K562 (cell line): ENCODE measurements at regions not wholly inside any gene's neighbourhood (a gene's known extent, or its start where the extent isn't known, plus 50 kb on each side); places are given as distances from the start of the nearest gene placed in this dataset.
"Not testable (repeated sequence)": the region's sequence is repeated elsewhere in the genome, so short reads cannot be mapped to it uniquely, and the experiment has no call there.

Experiments used
- ATAC-seq: fragments of 200-7000 bp; cut with Tn5 transposase; 3 replicates; pipeline ENCODE4 v1.9.1; 2020; ENCODE audit warnings: moderate library complexity
- BruUV-seq: library from RNA; stranded (reverse); fragments of 400-500 nt; replicated peaks from 2 replicates; lab custom pipeline; 2021; lab: Mats Ljungman, UMichigan
- CTCF ChIA-PET: fragments of 300-600 bp; formaldehyde crosslinking; extraction: SDS; loops from one replicate; lab custom pipeline; 2021; ENCODE audit warnings: low intra/inter-chr PET ratio; lab: Yijun Ruan, JAX
- POLR2A ChIA-PET: fragments of 300-600, 350-650 bp; sonication (Branson Sonifier 250); formaldehyde crosslinking; extraction: SDS; loops from one replicate; lab custom pipeline; 2021; ENCODE audit warnings: antibody characterized with exemption, inconsistent platforms; lab: Yijun Ruan, JAX
- DNase-seq, 4 experiments: peaks; one replicate each; pipeline versions ENCODE4 v3.0.0 to v3.0.0-alpha.2; 2011 to 2018; ENCODE audit warnings: low spot score in 3 of 4, mixed read lengths in 3 of 4; ENCODE audit errors: extremely low read depth in 1 of 4
- FAIRE-seq: peaks from 2 replicates; lab custom pipeline; 2011; peaks lifted over from hg19 to GRCh38; lab: Jason Lieb, UNC
- H2AFZ ChIP-seq: 2 replicates; pipeline ENCODE4 v1.6.0; 2011; ENCODE audit warnings: low read depth, low read length, control low read depth, inconsistent platforms
- H3K27ac ChIP-seq: fragments of 200-600 bp; 3 replicates; pipeline ENCODE4 v1.8.0; 2011; ENCODE audit warnings: low read depth, mild to moderate bottlenecking, control low read depth, inconsistent platforms, low read length, moderate library complexity, mixed read lengths; ENCODE audit errors: extremely low read depth
- H3K27me3 ChIP-seq, 2 experiments: fragments of 300-600 bp in 1 of 2; 2 replicates in 1 of 2; 3 replicates in 1 of 2; pipeline versions ENCODE4 v1.6.0 to v1.8.0; 2011; ENCODE audit warnings: inconsistent platforms in 2 of 2, low read length in 2 of 2, mild to moderate bottlenecking in 1 of 2, mixed read lengths in 1 of 2, moderate library complexity in 1 of 2; ENCODE audit not compliant: control insufficient read depth in 2 of 2, insufficient read depth in 2 of 2
- H3K36me3 ChIP-seq: fragments of 300-600 bp; 3 replicates; pipeline ENCODE4 v1.8.0; 2011; ENCODE audit warnings: mild to moderate bottlenecking, low read length, inconsistent platforms; ENCODE audit not compliant: control insufficient read depth, insufficient read depth
- H3K4me1 ChIP-seq, 2 experiments: fragments of 200-600 bp in 1 of 2; replicated peaks in 1 of 2; 2 replicates in 1 of 2; 3 replicates in 1 of 2; pipeline versions ENCODE4 v1.5.1 to v1.8.0; 2011; ENCODE audit warnings: inconsistent platforms in 2 of 2, low read length in 2 of 2, mild to moderate bottlenecking in 1 of 2, mixed read lengths in 1 of 2, moderate library complexity in 1 of 2; ENCODE audit not compliant: control insufficient read depth in 2 of 2, insufficient read depth in 2 of 2
- H3K4me2 ChIP-seq: 2 replicates; pipeline ENCODE4 v1.6.1; 2011; ENCODE audit warnings: low read length, control low read depth, inconsistent platforms, mixed read lengths; ENCODE audit not compliant: insufficient read depth
- H3K4me3 ChIP-seq: fragments of 200-600 bp; sonication (generic), shearing (Covaris generic); 2 replicates; pipeline ENCODE4 v1.5.1; 2016; ENCODE audit warnings: control low read depth, inconsistent platforms
- H3K79me2 ChIP-seq: fragments of 200-600 bp; 3 replicates; pipeline ENCODE4 v1.8.0; 2011; ENCODE audit warnings: low read length, inconsistent platforms; ENCODE audit not compliant: control insufficient read depth, insufficient read depth
- H3K9ac ChIP-seq, 2 experiments: 2 replicates each; pipeline versions ENCODE4 v1.6.0 to v1.6.1; 2011; ENCODE audit warnings: low read depth in 2 of 2, low read length in 2 of 2, control low read depth in 1 of 2, inconsistent platforms in 1 of 2, mild to moderate bottlenecking in 1 of 2, mixed read lengths in 1 of 2; ENCODE audit not compliant: insufficient read depth in 1 of 2
- H3K9me1 ChIP-seq: one replicate; pipeline ENCODE4 v1.6.0; 2011; ENCODE audit warnings: inconsistent platforms, mild to moderate bottlenecking, low read length, moderate library complexity; ENCODE audit not compliant: control insufficient read depth, insufficient read depth
- H3K9me3 ChIP-seq: replicated peaks from 2 replicates; pipeline ENCODE4 v1.5.1; 2011; ENCODE audit warnings: low read depth, low read length, inconsistent platforms; ENCODE audit not compliant: control insufficient read depth, insufficient read depth
- H4K20me1 ChIP-seq: replicated peaks from 2 replicates; pipeline ENCODE4 v1.6.1; 2011; ENCODE audit warnings: low read length, inconsistent platforms, mixed read lengths; ENCODE audit not compliant: control insufficient read depth, insufficient read depth
- NCOA2 ChIP-seq, 2 experiments: fragments of 450-650 bp; IDR thresholded peaks; 2 replicates each; pipeline ENCODE4 v1.6.1; 2018; ENCODE audit warnings: mild to moderate bottlenecking in 2 of 2, moderate library complexity in 1 of 2; ENCODE audit not compliant: partially characterized antibody in 2 of 2
- WGBS: fragments of 100-300 bp; shearing (Covaris generic); methylation state at CpG from one replicate; pipeline ENCODE4 v1.1.6; 2016; ENCODE audit warnings: low coverage, mixed read lengths; ENCODE audit not compliant: insufficient coverage; ENCODE audit errors: missing lambda C conversion rate; 5-methylcytosine and 5-hydroxymethylcytosine counted together
- in situ Hi-C: fragments of 300-500 bp; cut with MboI; formaldehyde crosslinking; loops from 4 replicates; pipeline ENCODE4 v1.15.0; 2018; ENCODE audit warnings: inconsistent platforms, mixed read lengths
- intact Hi-C: fragments of 100-400 bp; cut with micrococcal nuclease; formaldehyde crosslinking; loops from 2 replicates; pipeline ENCODE4 v1.14.2; 2022

GRCh38 chr2:52470457-52470856 lies 1297.1 kb upstream of the CHAC2 start:
- no CpG with 5 or more reads among the region's 1 CpG for WGBS
- H4K20me1 ChIP-seq, BruUV-seq, ATAC-seq, H3K27ac ChIP-seq, in situ Hi-C loops, H3K9me1 ChIP-seq, POLR2A ChIA-PET, intact Hi-C loops, H3K36me3 ChIP-seq, DNase-seq, H3K9ac ChIP-seq, CTCF ChIA-PET, H3K27me3 ChIP-seq, H3K4me3 ChIP-seq, H3K4me2 ChIP-seq, H2AFZ ChIP-seq, H3K4me1 ChIP-seq, FAIRE-seq, H3K9me3 ChIP-seq, H3K79me2 ChIP-seq: not testable (repeated sequence)

- Histone ChIP-seq H2AFZ (no peak overlapping the region), H4K20me1 (no peaks in the 10 kb centered on the region), H3K27ac (no peak overlapping the region), H3K36me3 (no peaks in the 10 kb centered on the region), H3K9me3 (no peaks in the 10 kb centered on the region; the same call in 1 of the 2 replicates), H3K27me3 (no peaks in the 10 kb centered on the region), H3K4me3 (no peak overlapping the region), H3K4me2 (no peak overlapping the region), H3K79me2 (no peaks in the 10 kb centered on the region), H3K9me1 (no peaks in the 10 kb centered on the region), H3K9ac (no peak overlapping the region), H3K4me1 (no peaks in the 10 kb centered on the region)
- ChIA-PET CTCF (no interaction called here), POLR2A (no interaction called here)
- intact Hi-C loops (no loop called here), in situ Hi-C loops (no loop called here)
- 0% methylated on average over 2 of the region's 2 CpGs for WGBS
- DNase-seq, result no peak
- no peak for TF ChIP-seq NCOA2 (IDR thresholded peaks at IDR 0.05; ENCODE audit: partially characterized antibody in 2 of 2)
- FAIRE-seq, result no peak
- BruUV-seq, result no TSS peak
- ATAC-seq, result no peak
Measured at GRCh38 chr2:52467189-52467588, 1300.4 kb upstream of the CHAC2 start.
